MM.1S (cell line): ENCODE measurements at regions not wholly inside any gene's neighbourhood (a gene's known extent, or its start where the extent isn't known, plus 50 kb on each side); places are given as distances from the start of the nearest gene placed in this dataset.

ENCODE experiments used
- DNase-seq: peaks from one replicate; pipeline ENCODE4 v3.0.0-alpha.2; 2015
- H2AFZ ChIP-seq: fragments of 300-600 bp; sonication (generic); 2 replicates; pipeline ENCODE4 v1.6.0; 2016; ENCODE audit warnings: antibody characterized with exemption, low read length
- H3F3A ChIP-seq: fragments of 300-600 bp; sonication (generic); 2 replicates; pipeline ENCODE4 v1.6.1; 2016; ENCODE audit warnings: mild to moderate bottlenecking, antibody characterized with exemption, low read length, moderate library complexity, mixed read lengths; ENCODE audit not compliant: insufficient read depth
- H3K27ac ChIP-seq: fragments of 300-600 bp; sonication (generic); 2 replicates; pipeline ENCODE4 v1.5.1; 2016; ENCODE audit warnings: mild to moderate bottlenecking, low read length
- H3K27me3 ChIP-seq: fragments of 300-600 bp; sonication (generic); replicated peaks from 2 replicates; pipeline ENCODE4 v1.6.0; 2016; ENCODE audit warnings: low read length; ENCODE audit not compliant: insufficient read depth
- H3K36me3 ChIP-seq: fragments of 300-600 bp; sonication (generic); replicated peaks from 2 replicates; pipeline ENCODE4 v1.6.1; 2016; ENCODE audit warnings: mild to moderate bottlenecking, low read length, mixed read lengths; ENCODE audit not compliant: insufficient read depth
- H3K4me1 ChIP-seq: fragments of 300-600 bp; sonication (generic); 2 replicates; pipeline ENCODE4 v1.6.1; 2016; ENCODE audit warnings: low read length, mixed read lengths
- H3K4me2 ChIP-seq: fragments of 300-600 bp; sonication (generic); 2 replicates; pipeline ENCODE4 v1.6.0; 2016; ENCODE audit warnings: low read depth, low read length
- H3K4me3 ChIP-seq: fragments of 300-600 bp; sonication (generic); 2 replicates; pipeline ENCODE4 v1.5.1; 2016; ENCODE audit warnings: low read length, mixed read lengths
- H3K79me2 ChIP-seq: fragments of 300-600 bp; sonication (generic); 2 replicates; pipeline ENCODE4 v1.6.1; 2016; ENCODE audit warnings: mixed run types, low read length, mixed read lengths
- H3K9ac ChIP-seq: fragments of 300-600 bp; sonication (generic); 2 replicates; pipeline ENCODE4 v1.6.1; 2016; ENCODE audit warnings: low read length, mixed read lengths
- H3K9me2 ChIP-seq: fragments of 300-600 bp; sonication (generic); replicated peaks from 2 replicates; pipeline ENCODE4 v1.6.1; 2016; ENCODE audit warnings: mild to moderate bottlenecking, low read length, mixed read lengths; ENCODE audit not compliant: insufficient read depth
- H3K9me3 ChIP-seq: fragments of 300-600 bp; sonication (generic); replicated peaks from 2 replicates; pipeline ENCODE4 v1.6.1; 2016; ENCODE audit warnings: mild to moderate bottlenecking, low read length, mixed read lengths; ENCODE audit not compliant: insufficient read depth
- H4K20me1 ChIP-seq: fragments of 300-600 bp; sonication (generic); 2 replicates; pipeline ENCODE4 v1.6.1; 2016; ENCODE audit warnings: mild to moderate bottlenecking, low read length, moderate library complexity, mixed read lengths; ENCODE audit not compliant: insufficient read depth
- EZH2 ChIP-seq: fragments of 300-600 bp; sonication (generic); optimal IDR thresholded peaks from 2 replicates; pipeline ENCODE3; 2017; ENCODE audit warnings: low read depth, mild to moderate bottlenecking, antibody characterized with exemption, low read length, mixed read lengths
- EZH2phosphoT487 ChIP-seq: fragments of 300-600 bp; sonication (generic); IDR thresholded peaks from 2 replicates; pipeline ENCODE4 v1.6.1; 2018; ENCODE audit warnings: antibody characterized with exemption, low read length
- TF ChIP-seq, protein P1 (sequence below): fragments of 300-600 bp; sonication (generic); IDR thresholded peaks from 2 replicates; pipeline ENCODE4 v1.5.1; 2016; ENCODE audit warnings: antibody characterized with exemption, low read length, mixed read lengths

- H3K79me2 ChIP-seq = no peaks in the 10 kb centered on the region
- no peaks in the 10 kb centered on the region for H3K27me3 ChIP-seq
- no peak overlapping the region for H3K4me3 ChIP-seq
- no peaks in the 10 kb centered on the region for H3K9me2 ChIP-seq
- TF ChIP-seq EZH2 (no peak), EZH2phosphoT487 (no peak)
- TF ChIP-seq, protein P1, sequence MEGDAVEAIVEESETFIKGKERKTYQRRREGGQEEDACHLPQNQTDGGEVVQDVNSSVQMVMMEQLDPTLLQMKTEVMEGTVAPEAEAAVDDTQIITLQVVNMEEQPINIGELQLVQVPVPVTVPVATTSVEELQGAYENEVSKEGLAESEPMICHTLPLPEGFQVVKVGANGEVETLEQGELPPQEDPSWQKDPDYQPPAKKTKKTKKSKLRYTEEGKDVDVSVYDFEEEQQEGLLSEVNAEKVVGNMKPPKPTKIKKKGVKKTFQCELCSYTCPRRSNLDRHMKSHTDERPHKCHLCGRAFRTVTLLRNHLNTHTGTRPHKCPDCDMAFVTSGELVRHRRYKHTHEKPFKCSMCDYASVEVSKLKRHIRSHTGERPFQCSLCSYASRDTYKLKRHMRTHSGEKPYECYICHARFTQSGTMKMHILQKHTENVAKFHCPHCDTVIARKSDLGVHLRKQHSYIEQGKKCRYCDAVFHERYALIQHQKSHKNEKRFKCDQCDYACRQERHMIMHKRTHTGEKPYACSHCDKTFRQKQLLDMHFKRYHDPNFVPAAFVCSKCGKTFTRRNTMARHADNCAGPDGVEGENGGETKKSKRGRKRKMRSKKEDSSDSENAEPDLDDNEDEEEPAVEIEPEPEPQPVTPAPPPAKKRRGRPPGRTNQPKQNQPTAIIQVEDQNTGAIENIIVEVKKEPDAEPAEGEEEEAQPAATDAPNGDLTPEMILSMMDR = no peak
- H3K27ac ChIP-seq = no peak overlapping the region
- H3K4me1 ChIP-seq = no peaks in the 10 kb centered on the region
- no peaks in the 10 kb centered on the region for H4K20me1 ChIP-seq
- no peaks in the 10 kb centered on the region for H3K9me3 ChIP-seq
- H2AFZ ChIP-seq = no peak overlapping the region
- H3K4me2 ChIP-seq = no peak overlapping the region
- no peak for DNase-seq
- no peaks in the 10 kb centered on the region for H3F3A ChIP-seq
- no peaks in the 10 kb centered on the region for H3K36me3 ChIP-seq
- H3K9ac ChIP-seq = no peak overlapping the region
These were observed 172.5 kb downstream of the MTHFS start for GRCh38 chr15:79724312-79724711.

GRCh38 chr15:79724804-79725203 lies 172.0 kb downstream of the MTHFS start:
- Histone ChIP-seq H3K9ac (no peak overlapping the region), H3K27me3 (no peaks in the 10 kb centered on the region), H3K79me2 (no peaks in the 10 kb centered on the region), H3K27ac (no peak overlapping the region), H3K4me2 (no peak overlapping the region), H3K4me1 (no peaks in the 10 kb centered on the region), H3K9me2 (no peaks in the 10 kb centered on the region), H3K4me3 (no peak overlapping the region), H2AFZ (no peak overlapping the region), H3K36me3 (no peaks in the 10 kb centered on the region), H3K9me3 (no peaks in the 10 kb centered on the region), H3F3A (no peaks in the 10 kb centered on the region), H4K20me1 (no peaks in the 10 kb centered on the region)
- TF ChIP-seq, protein P1 = no peak
- no peak for TF ChIP-seq EZH2phosphoT487
- TF ChIP-seq EZH2 = no peak
- DNase-seq = no peak

DNA sequence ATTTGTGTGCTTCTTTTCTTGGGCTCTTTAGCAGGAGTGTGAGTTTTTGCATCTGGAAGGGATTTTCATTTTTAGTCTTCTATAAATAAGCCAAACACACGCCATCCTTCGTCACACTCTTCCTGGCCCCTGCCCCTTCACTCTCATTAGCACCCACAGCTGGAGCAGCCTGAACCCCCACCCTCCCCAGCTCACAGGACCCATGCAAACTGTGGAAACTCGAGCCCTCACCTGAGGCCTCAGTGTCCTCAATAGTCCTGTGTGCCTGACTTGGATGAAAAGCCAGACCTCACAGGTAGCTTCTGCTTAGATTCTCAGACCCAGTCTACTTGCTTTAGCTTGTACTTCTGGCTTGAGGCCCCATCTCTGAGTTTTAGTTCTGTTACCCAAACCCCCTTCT lies 167.9 kb downstream of the MTHFS start:
- TF ChIP-seq EZH2 (no peak), EZH2phosphoT487 (no peak)
- TF ChIP-seq, protein P1 = no peak
- no peaks in the 10 kb centered on the region for H3K36me3 ChIP-seq
- H3K4me2 ChIP-seq = no peak overlapping the region
- DNase-seq = no peak
- H3K27me3 ChIP-seq = no peaks in the 10 kb centered on the region
- no peak overlapping the region for H3K4me3 ChIP-seq
- no peaks in the 10 kb centered on the region for H3K4me1 ChIP-seq
- H3K79me2 ChIP-seq = no peaks in the 10 kb centered on the region
- H3F3A ChIP-seq = no peaks in the 10 kb centered on the region
- no peaks in the 10 kb centered on the region for H3K9me3 ChIP-seq
- H3K9ac ChIP-seq = no peak overlapping the region
- no peak overlapping the region for H2AFZ ChIP-seq
- H4K20me1 ChIP-seq = no peaks in the 10 kb centered on the region
- no peaks in the 10 kb centered on the region for H3K9me2 ChIP-seq
- no peak overlapping the region for H3K27ac ChIP-seq
